NCI-H1048 (cell line): ENCODE measurements at regions not wholly inside any gene's neighbourhood (a gene's known extent, or its start where the extent isn't known, plus 50 kb on each side); places are given as distances from the start of the nearest gene placed in this dataset.

ENCODE experiments used
- DNase-seq: peaks from one replicate; lab custom pipeline; 2025; lab: John Stamatoyannopoulos, UW

- DNase-seq: no peak
Measured at GRCh38 chr21:41045534-41046268, 122.3 kb upstream of the BACE2 start.

- DNase-seq: no peak
Measured at GRCh38 chr21:41048145-41048544, 119.8 kb upstream of the BACE2 start.

GRCh38 chr21:41048623-41049022 is 119.3 kb upstream of the BACE2 start:
- no peak for DNase-seq

GRCh38 chr21:41052820-41053555 is 115.0 kb upstream of the BACE2 start:
- DNase-seq: no peak

- DNase-seq: no peak
Measured at GRCh38 chr21:41054018-41054578, 113.9 kb upstream of the BACE2 start.

- no peak for DNase-seq
Measured at GRCh38 chr21:41055266-41055665, 112.7 kb upstream of the BACE2 start.

GRCh38 chr21:41059871-41060270 is 108.1 kb upstream of the BACE2 start:
- no peak for DNase-seq

- DNase-seq: no peak
Measured at GRCh38 chr21:41061701-41062100, 106.3 kb upstream of the BACE2 start.

- no peak for DNase-seq
Measured at GRCh38 chr21:41064334-41064791, 103.6 kb upstream of the BACE2 start.

- no peak for DNase-seq
Measured at GRCh38 chr21:41064951-41065350, 103.0 kb upstream of the BACE2 start.

GRCh38 chr21:41065539-41065938 is 102.4 kb upstream of the BACE2 start:
- no peak for DNase-seq

- DNase-seq: no peak
Measured at GRCh38 chr21:41066086-41066938, 101.6 kb upstream of the BACE2 start.

GRCh38 chr21:41067709-41068108 is 100.3 kb upstream of the BACE2 start:
- no peak for DNase-seq

- DNase-seq: no peak
Measured at GRCh38 chr21:41068496-41068895, 99.5 kb upstream of the BACE2 start.

- peak; percentile 17 for DNase-seq
Measured at GRCh38 chr21:41068967-41069642, 98.9 kb upstream of the BACE2 start.

GRCh38 chr21:41070284-41070683 is 97.7 kb upstream of the BACE2 start:
- DNase-seq: no peak

GRCh38 chr21:41071258-41072171 is 96.4 kb upstream of the BACE2 start:
- no peak for DNase-seq

- no peak for DNase-seq
Measured at GRCh38 chr21:41073558-41073957, 94.4 kb upstream of the BACE2 start.

- no peak for DNase-seq
Measured at GRCh38 chr21:41074396-41075184, 93.4 kb upstream of the BACE2 start.

- no peak for DNase-seq
Measured at GRCh38 chr21:41075656-41076055, 92.3 kb upstream of the BACE2 start.
